ENCODE measurements at regions not wholly inside any gene's neighbourhood (a gene's known extent, or its start where the extent isn't known, plus 50 kb on each side); places are given as distances from the start of the nearest gene placed in this dataset.

GRCh38 chr10:3931901-3932300, 146.9 kb upstream of the KLF6 start:
- no peak for TF ChIP-seq CTCF (IDR thresholded peaks at IDR 0.05)
- TF ChIP-seq POLR2A (IDR thresholded peaks at IDR 0.05) = no peak
- no peak for TF ChIP-seq EP300 (IDR thresholded peaks at IDR 0.05)
